ENCODE measurements at regions not wholly inside any gene's neighbourhood (a gene's known extent, or its start where the extent isn't known, plus 50 kb on each side); places are given as distances from the start of the nearest gene placed in this dataset.

DNA sequence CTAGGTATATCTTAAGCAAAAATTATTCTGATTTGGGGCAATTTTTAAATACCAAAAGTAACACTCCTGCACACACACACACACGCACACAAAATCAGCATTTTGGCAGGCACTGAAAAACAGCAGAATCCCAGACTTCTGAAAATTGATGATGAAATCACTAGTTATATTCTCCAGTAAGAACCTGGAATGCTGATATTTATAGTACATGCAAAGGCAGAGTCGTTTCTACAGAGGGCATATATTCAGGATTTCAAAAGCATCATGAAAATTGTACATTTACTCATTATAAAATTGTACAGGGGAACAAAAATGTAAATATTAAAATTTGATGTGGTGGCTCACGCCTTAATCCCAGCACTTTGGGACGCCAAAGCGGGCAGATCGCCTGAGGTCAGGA, 352.5 kb upstream of the PITX2 start:
- TF ChIP-seq, protein P1, sequence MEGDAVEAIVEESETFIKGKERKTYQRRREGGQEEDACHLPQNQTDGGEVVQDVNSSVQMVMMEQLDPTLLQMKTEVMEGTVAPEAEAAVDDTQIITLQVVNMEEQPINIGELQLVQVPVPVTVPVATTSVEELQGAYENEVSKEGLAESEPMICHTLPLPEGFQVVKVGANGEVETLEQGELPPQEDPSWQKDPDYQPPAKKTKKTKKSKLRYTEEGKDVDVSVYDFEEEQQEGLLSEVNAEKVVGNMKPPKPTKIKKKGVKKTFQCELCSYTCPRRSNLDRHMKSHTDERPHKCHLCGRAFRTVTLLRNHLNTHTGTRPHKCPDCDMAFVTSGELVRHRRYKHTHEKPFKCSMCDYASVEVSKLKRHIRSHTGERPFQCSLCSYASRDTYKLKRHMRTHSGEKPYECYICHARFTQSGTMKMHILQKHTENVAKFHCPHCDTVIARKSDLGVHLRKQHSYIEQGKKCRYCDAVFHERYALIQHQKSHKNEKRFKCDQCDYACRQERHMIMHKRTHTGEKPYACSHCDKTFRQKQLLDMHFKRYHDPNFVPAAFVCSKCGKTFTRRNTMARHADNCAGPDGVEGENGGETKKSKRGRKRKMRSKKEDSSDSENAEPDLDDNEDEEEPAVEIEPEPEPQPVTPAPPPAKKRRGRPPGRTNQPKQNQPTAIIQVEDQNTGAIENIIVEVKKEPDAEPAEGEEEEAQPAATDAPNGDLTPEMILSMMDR (IDR thresholded peaks at IDR 0.05; ENCODE audit: borderline replicate concordance, extremely low read depth, low read length, poor library complexity, severe bottlenecking), result no peak
- TF ChIP-seq EZH2 (IDR thresholded peaks at IDR 0.05; ENCODE audit: borderline replicate concordance, low read depth, low read length, severe bottlenecking), result no peak

Measured in DND-41 (cell line).